ENCODE measurements at regions not wholly inside any gene's neighbourhood (a gene's known extent, or its start where the extent isn't known, plus 50 kb on each side); places are given as distances from the start of the nearest gene placed in this dataset.
"Not testable (repeated sequence)": the region's sequence is repeated elsewhere in the genome, so short reads cannot be mapped to it uniquely, and the experiment has no call there.

GRCh38 chr13:87169337-87169736 lies 501.8 kb upstream of the SLITRK5 start:
- TF ChIP-seq POLR2A (IDR thresholded peaks at IDR 0.05; ENCODE audit: extremely low read depth, insufficient read length) = no peak
- no peak for TF ChIP-seq MAX (IDR thresholded peaks at IDR 0.05; ENCODE audit: low read depth, low read length)
- no peak for TF ChIP-seq CTCF (IDR thresholded peaks at IDR 0.05; ENCODE audit: low read depth, low read length)
- TF ChIP-seq MYC (IDR thresholded peaks at IDR 0.05; ENCODE audit: low read depth, low read length) = no peak
- no peak for DNase-seq (ENCODE audit: low read depth)
- no peak overlapping the region for H3K4me3 ChIP-seq (ENCODE audit: low read depth, low read length)

DNA sequence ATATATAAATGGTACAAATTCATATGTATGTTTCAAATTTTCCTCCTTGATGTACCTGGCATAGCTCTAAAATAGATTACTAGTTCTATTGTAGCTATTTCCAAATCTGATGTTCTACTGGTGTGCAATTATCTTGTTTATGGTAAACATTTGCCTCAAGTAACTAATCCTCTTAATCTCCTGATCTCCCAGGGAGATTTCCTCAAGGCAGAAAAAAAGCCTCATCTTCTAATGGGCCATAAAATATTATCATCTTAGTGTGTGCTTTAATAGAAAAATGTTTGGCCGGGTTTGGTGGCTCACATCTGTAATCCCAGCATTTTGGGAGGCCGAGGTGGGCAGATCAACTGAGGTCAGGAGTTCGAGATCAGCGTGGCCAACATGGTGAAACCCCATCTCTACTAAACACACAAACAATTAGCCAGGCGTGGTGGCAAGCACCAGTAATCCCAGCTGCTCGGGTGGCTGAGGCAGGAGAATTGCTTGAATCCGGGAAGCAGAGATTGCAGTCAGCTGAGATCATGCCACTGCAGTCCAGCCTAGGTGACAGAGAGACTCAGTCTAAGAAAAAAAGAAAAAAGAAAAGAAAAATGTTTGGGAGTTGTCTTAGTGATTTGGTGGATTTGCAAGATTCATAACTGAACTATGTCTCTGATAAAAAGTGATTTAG lies 498.9 kb upstream of the SLITRK5 start:
- DNase-seq (ENCODE audit: low read depth) = no peak

DNA sequence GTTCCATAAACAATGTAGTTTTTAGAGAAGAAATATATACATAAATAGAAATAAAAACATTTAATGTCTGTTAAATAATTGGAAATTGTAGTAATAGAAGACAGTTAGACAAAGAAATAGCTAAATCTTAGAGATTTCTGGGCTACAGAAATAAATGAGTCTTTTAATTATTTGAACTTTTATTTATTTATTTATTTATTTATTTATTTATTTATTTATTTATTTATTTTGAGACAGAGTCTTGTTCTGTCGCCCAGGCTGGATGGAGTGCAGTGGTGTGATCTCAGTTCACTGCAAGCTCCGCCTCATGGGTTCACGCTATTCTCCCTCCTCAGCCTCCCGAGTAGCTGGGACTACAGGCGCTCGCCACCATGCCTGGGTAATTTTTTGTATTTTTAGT lies 486.0 kb upstream of the SLITRK5 start:
- not testable (repeated sequence) for H3K4me3 ChIP-seq (ENCODE audit: low read depth, low read length); DNase-seq (ENCODE audit: low read depth)

More for the DNA sequence above, 498.9 kb upstream of the SLITRK5 start:
- no peak overlapping the region for H3K4me3 ChIP-seq (ENCODE audit: low read depth, low read length)
- TF ChIP-seq MAX (IDR thresholded peaks at IDR 0.05; ENCODE audit: low read depth, low read length) (no peak), MYC (IDR thresholded peaks at IDR 0.05; ENCODE audit: low read depth, low read length) (no peak), POLR2A (IDR thresholded peaks at IDR 0.05; ENCODE audit: extremely low read depth, insufficient read length) (no peak), CTCF (IDR thresholded peaks at IDR 0.05; ENCODE audit: low read depth, low read length) (no peak)

GRCh38 chr13:87186647-87187046 lies 484.5 kb upstream of the SLITRK5 start:
- H3K4me3 ChIP-seq (ENCODE audit: low read depth, low read length); DNase-seq (ENCODE audit: low read depth): not testable (repeated sequence)

- not testable (repeated sequence) for H3K4me3 ChIP-seq (ENCODE audit: low read depth, low read length); DNase-seq (ENCODE audit: low read depth)
Observed at GRCh38 chr13:87191485-87191884, 479.7 kb upstream of the SLITRK5 start.

- no peak for DNase-seq (ENCODE audit: low read depth)
- H3K4me3 ChIP-seq (ENCODE audit: low read depth, low read length) = no peak overlapping the region
- no peak for TF ChIP-seq POLR2A (IDR thresholded peaks at IDR 0.05; ENCODE audit: extremely low read depth, insufficient read length)
- no peak for TF ChIP-seq MYC (IDR thresholded peaks at IDR 0.05; ENCODE audit: low read depth, low read length)
- no peak for TF ChIP-seq CTCF (IDR thresholded peaks at IDR 0.05; ENCODE audit: low read depth, low read length)
- TF ChIP-seq MAX (IDR thresholded peaks at IDR 0.05; ENCODE audit: low read depth, low read length) = no peak
Observed at GRCh38 chr13:87198371-87198770, 472.8 kb upstream of the SLITRK5 start.

- TF ChIP-seq MYC (IDR thresholded peaks at IDR 0.05; ENCODE audit: low read depth, low read length) (no peak), CTCF (IDR thresholded peaks at IDR 0.05; ENCODE audit: low read depth, low read length) (no peak), POLR2A (IDR thresholded peaks at IDR 0.05; ENCODE audit: extremely low read depth, insufficient read length) (no peak), MAX (IDR thresholded peaks at IDR 0.05; ENCODE audit: low read depth, low read length) (no peak)
- DNase-seq (ENCODE audit: low read depth) = no peak
- no peak overlapping the region for H3K4me3 ChIP-seq (ENCODE audit: low read depth, low read length)
Observed at GRCh38 chr13:87206708-87207107, 464.5 kb upstream of the SLITRK5 start.
